Psoas muscle (tissue), 7 donors: ENCODE measurements at regions not wholly inside any gene's neighbourhood (a gene's known extent, or its start where the extent isn't known, plus 50 kb on each side); places are given as distances from the start of the nearest gene placed in this dataset.
"Not testable (repeated sequence)": the region's sequence is repeated elsewhere in the genome, so short reads cannot be mapped to it uniquely, and the experiment has no call there.

Experiments
- ATAC-seq, 4 donors: fragments of 200-7000 bp; cut with Tn5 transposase; one replicate each; pipeline ENCODE4 v1.9.1; 2020; ENCODE audit warnings: moderate library complexity in 3 of 4, mild to moderate bottlenecking in 2 of 4
- DNase-seq, 2 donors: peaks; one replicate each; pipeline ENCODE4 v3.0.0-alpha.2; 2020
- H3K27ac ChIP-seq: fragments of 200-600 bp; one replicate; pipeline ENCODE4 v1.8.0; 2022
- H3K27me3 ChIP-seq, 3 donors: fragments of 200-600 bp in 1 of 3; one replicate each; pipeline versions ENCODE4 v1.6.1 to v1.8.0; 2013 to 2022; ENCODE audit warnings: low read length in 2 of 3, mild to moderate bottlenecking in 2 of 3, moderate library complexity in 1 of 3; ENCODE audit not compliant: insufficient read depth in 3 of 3
- H3K36me3 ChIP-seq, 2 donors: fragments of 200-600 bp in 1 of 2; one replicate each; pipeline versions ENCODE4 v1.6.1 to v1.8.0; 2013 to 2022; ENCODE audit warnings: low read depth in 1 of 2, mild to moderate bottlenecking in 1 of 2, moderate library complexity in 1 of 2; ENCODE audit not compliant: insufficient read depth in 1 of 2
- H3K4me1 ChIP-seq: fragments of 200-600 bp; one replicate; pipeline ENCODE4 v1.8.0; 2022
- H3K4me3 ChIP-seq: fragments of 200-600 bp; one replicate; pipeline ENCODE4 v1.8.0; 2022; ENCODE audit warnings: mild to moderate bottlenecking
- H3K9me3 ChIP-seq: fragments of 200-600 bp; one replicate; pipeline ENCODE4 v1.8.0; 2022
- CTCF ChIP-seq: fragments of 200-600 bp; IDR thresholded peaks from one replicate; pipeline ENCODE4 v1.8.0; 2022; ENCODE audit warnings: antibody characterized with exemption
- WGBS, 3 donors: extraction: QIAGEN DNeasy Blood & Tissue Kit; methylation state at CpG; one replicate each; pipeline versions ENCODE4 v1.1.6 to v1.1.7; 2013; 5-methylcytosine and 5-hydroxymethylcytosine counted together
- intact Hi-C, 2 donors: fragments of 100-400 bp; cut with DNase I; formaldehyde crosslinking; loops; one replicate each; pipeline versions ENCODE4 v1.11.0 to v1.14.2; 2022
- donor health status: healthy with polysubstance abuse.
- donor health status: DM: no; HTN: no; CAD: no; lungs with moderate emphysema.
- donor health status: Bipolar disorder and iron deficiency.
- donor health status: healthy.
- donor health status: DM: yes; HTN: yes; CAD: no.
- donor health status: DM: no; HTN: no; CAD: no.
- donor health status: DM: yes; HTN: yes; CAD: no.

GRCh38 chrX:79026742-79027141 is 81.6 kb downstream of the P2RY10 start:
- H3K9me3 ChIP-seq, H3K4me1 ChIP-seq, H3K36me3 ChIP-seq, DNase-seq, H3K27ac ChIP-seq, H3K4me3 ChIP-seq, H3K27me3 ChIP-seq, intact Hi-C loops, ATAC-seq: not testable (repeated sequence)
- WGBS, 3 donors = 84 to 91% (median 89%) methylated on average over 2 of the region's 2 CpGs

GRCh38 chrX:79035421-79035820 is 90.2 kb downstream of the P2RY10 start:
- no peak for DNase-seq
- no peak for TF ChIP-seq CTCF

GRCh38 chrX:79036157-79036880 is 91.1 kb downstream of the P2RY10 start:
- H3K4me1 ChIP-seq = no peaks in the 10 kb centered on the region
- H3K27ac ChIP-seq = no peak overlapping the region
- no peak for TF ChIP-seq CTCF
- DNase-seq (no peak), ATAC-seq (no peak)
- WGBS, 3 donors = 22 to 39% (median 22%) methylated on average over 4 of the region's 4 CpGs
- peaks cover 0 to 4% (median 0%) of the 10 kb centered on the region in 3 donors for H3K27me3 ChIP-seq
- no peaks in the 10 kb centered on the region for H3K36me3 ChIP-seq
- intact Hi-C loops = no loop called here
- no peak overlapping the region for H3K4me3 ChIP-seq
- H3K9me3 ChIP-seq = no peaks in the 10 kb centered on the region

More at GRCh38 chrX:79035421-79035820, 90.2 kb downstream of the P2RY10 start:
- Histone ChIP-seq H3K36me3 (no peaks in the 10 kb centered on the region), H3K27me3 (peaks cover 0 to 4% (median 0%) of the 10 kb centered on the region in 3 donors), H3K27ac (no peak overlapping the region), H3K4me1 (no peaks in the 10 kb centered on the region), H3K9me3 (no peaks in the 10 kb centered on the region), H3K4me3 (no peak overlapping the region)
- 13 to 31% (median 20%) methylated on average over 1 of the region's 1 CpG for WGBS, 3 donors
- intact Hi-C loops = no loop called here
- no peak for ATAC-seq

GRCh38 chrX:79065696-79066095 is 78.8 kb upstream of the GPR174 start:
- H3K27me3 ChIP-seq = no peaks in the 10 kb centered on the region
- no peak overlapping the region for H3K27ac ChIP-seq
- WGBS, 3 donors = 74 to 92% (median 87%) methylated on average over 5 of the region's 5 CpGs
- no peaks in the 10 kb centered on the region for H3K9me3 ChIP-seq
- no peak for TF ChIP-seq CTCF
- intact Hi-C loops = no loop called here
- H3K4me1 ChIP-seq = no peaks in the 10 kb centered on the region
- no peaks in the 10 kb centered on the region for H3K36me3 ChIP-seq
- no peak for DNase-seq
- ATAC-seq = no peak
- H3K4me3 ChIP-seq = no peak overlapping the region

DNA sequence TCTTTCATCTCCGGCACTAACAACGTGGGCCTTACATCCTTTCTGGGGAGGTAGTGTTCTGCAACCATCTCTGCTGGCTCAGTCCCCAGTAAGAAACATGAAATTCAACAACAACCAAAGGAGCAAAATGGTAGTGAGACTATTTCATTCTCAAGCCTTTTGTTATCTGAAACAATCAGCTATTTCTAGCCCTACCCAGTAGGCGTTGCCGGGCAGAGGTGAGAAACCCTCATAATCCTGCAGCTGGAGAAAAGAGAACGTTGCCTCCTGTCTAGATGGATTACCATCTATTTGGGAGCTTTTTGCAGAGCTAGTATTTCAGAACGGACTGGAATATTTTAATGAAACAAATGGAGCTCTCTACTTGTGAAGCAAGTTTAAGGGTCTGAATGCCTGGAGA is 66.4 kb upstream of the GPR174 start:
- DNase-seq = no peak
- H3K4me1 ChIP-seq = peaks cover 4% of the 10 kb centered on the region
- H3K27me3 ChIP-seq = no peaks in the 10 kb centered on the region
- no peak for ATAC-seq
- intact Hi-C loops = no loop called here
- no peaks in the 10 kb centered on the region for H3K36me3 ChIP-seq
- H3K27ac ChIP-seq = no peak overlapping the region
- TF ChIP-seq CTCF = no peak
- 57 to 87% (median 66%) methylated on average over 6 of the region's 6 CpGs for WGBS, 3 donors
- no peaks in the 10 kb centered on the region for H3K9me3 ChIP-seq
- no peak overlapping the region for H3K4me3 ChIP-seq
